ENCODE measurements at regions not wholly inside any gene's neighbourhood (a gene's known extent, or its start where the extent isn't known, plus 50 kb on each side); places are given as distances from the start of the nearest gene placed in this dataset.

DNA sequence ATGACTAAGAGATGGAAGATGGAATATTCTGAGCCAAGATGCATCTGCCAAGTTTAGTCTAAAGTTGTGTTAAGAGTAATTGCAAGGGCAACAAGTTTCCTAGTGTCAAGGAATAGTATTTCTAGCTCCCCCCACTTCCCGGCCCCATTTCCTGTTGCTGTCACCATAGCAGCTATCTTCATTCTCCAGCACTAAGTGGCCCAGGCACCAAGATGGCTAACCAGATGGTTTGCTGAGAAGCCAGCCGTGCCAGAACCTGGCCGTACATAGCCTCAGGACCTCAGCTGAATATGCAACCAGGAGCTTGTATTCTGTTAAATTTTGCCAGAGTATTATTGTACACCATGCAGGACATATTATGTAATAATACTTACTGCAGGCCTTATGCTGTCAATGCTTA is 108.8 kb upstream of the UMPS start:
- TF ChIP-seq CTCF (IDR thresholded peaks at IDR 0.05; ENCODE audit: insufficient read depth, missing control alignments), result no peak
- no peak for FAIRE-seq
- no peak for DNase-seq (ENCODE audit: insufficient read length, low spot score)

DNA sequence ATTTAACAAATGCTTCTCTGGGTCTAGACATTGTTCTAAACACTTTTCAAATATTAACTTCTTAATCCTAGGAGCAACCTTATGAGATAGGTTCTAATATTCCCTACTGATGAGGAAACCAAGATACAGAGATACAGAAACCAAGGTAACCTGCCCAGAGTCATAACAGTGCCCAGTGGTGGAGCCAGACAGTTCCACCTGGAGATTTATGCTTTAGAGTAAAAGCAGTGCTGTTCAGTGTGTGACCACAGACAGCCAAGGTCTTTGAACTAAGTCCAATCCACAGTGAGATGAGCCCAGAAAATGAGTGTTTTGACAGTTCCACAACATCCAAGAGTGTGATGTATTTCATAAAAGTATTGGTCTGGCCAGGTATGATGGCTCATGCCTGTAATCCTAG is 105.2 kb upstream of the UMPS start:
- FAIRE-seq (no peak), DNase-seq (ENCODE audit: insufficient read length, low spot score) (no peak)
- TF ChIP-seq CTCF (IDR thresholded peaks at IDR 0.05; ENCODE audit: insufficient read depth, missing control alignments), result no peak

GRCh38 chr3:124627501-124627908 is 102.7 kb upstream of the UMPS start:
- FAIRE-seq (no peak), DNase-seq (ENCODE audit: insufficient read length, low spot score) (no peak)
- no peak for TF ChIP-seq CTCF (IDR thresholded peaks at IDR 0.05; ENCODE audit: insufficient read depth, missing control alignments)

DNA sequence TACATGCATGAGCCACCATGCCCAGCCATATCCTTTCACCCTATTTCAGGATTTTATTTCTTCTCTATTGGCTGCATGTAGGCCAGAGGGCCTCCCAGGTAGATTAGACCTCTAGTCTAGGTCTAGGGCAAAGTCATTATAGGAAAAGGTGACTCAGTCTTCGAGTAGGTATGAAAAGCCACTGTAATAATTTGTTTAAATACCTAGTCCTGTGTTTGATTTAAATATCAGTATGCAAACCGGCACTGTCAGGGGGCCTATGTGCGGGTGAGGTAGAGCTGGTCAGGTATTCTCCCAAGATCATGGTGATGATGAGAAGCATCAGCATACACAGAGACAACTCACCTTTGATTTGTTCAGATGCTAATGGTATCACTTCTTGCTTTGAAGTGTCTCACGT is 101.4 kb upstream of the UMPS start:
- TF ChIP-seq CTCF (IDR thresholded peaks at IDR 0.05; ENCODE audit: insufficient read depth, missing control alignments), result no peak
- DNase-seq (ENCODE audit: insufficient read length, low spot score) (no peak), FAIRE-seq (no peak)

- no peak for TF ChIP-seq CTCF (IDR thresholded peaks at IDR 0.05; ENCODE audit: insufficient read depth, missing control alignments)
- no peak for DNase-seq (ENCODE audit: insufficient read length, low spot score)
- FAIRE-seq, result no peak
These were observed 100.8 kb upstream of the UMPS start for GRCh38 chr3:124629497-124629896.

- no peak for TF ChIP-seq CTCF (IDR thresholded peaks at IDR 0.05; ENCODE audit: insufficient read depth, missing control alignments)
- DNase-seq (ENCODE audit: insufficient read length, low spot score), result no peak
- FAIRE-seq, result no peak
These were observed 99.3 kb upstream of the UMPS start for GRCh38 chr3:124630960-124631359.

GRCh38 chr3:124631727-124632126 is 98.5 kb upstream of the UMPS start:
- no peak for TF ChIP-seq CTCF (IDR thresholded peaks at IDR 0.05; ENCODE audit: insufficient read depth, missing control alignments)
- no peak for FAIRE-seq

More at GRCh38 chr3:124631727-124632126, 98.5 kb upstream of the UMPS start:
- DNase-seq (ENCODE audit: insufficient read length, low spot score), result no peak

Data from D721Med (cell line).